ENCODE measurements at regions not wholly inside any gene's neighbourhood (a gene's known extent, or its start where the extent isn't known, plus 50 kb on each side); places are given as distances from the start of the nearest gene placed in this dataset.

DNA sequence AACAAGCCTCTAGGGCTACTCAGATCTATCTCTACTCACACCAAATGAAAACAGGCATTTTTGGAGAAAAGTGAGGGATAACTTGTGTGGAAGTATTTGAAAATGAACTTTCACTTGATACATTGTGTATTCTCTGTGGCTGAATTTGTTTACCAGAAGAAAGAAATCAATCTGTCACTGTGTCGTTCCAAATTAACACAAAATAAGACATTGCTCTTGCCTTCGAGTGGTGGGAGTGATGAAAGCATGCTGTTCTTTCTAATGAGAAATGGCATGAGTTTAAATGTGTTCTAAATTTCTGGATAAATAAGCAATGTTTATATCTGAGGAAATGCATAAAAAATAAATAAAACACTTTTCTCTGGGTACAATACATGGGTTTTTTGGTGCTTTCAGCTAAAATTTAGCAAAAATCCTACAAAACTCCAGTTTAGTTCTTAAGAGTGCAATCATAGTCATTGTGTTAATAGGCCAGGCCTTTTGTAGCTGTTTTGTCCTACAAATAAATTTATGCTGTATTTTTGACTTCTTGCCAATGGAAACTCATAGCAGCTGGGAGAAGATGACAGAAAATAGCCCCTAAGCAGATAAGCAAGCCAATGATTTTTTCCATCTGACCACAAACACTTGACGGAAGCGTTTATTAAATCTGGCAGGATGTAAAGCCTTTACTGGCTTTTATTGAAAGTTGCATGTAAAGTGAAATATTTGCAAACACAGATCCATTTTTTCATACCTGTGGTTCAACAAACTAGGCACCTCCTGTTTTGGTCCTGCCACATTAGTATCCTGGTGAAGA, 1064.1 kb upstream of the GHITM start:
- TF ChIP-seq CHD4 (IDR thresholded peaks at IDR 0.05; ENCODE audit: borderline replicate concordance) = no peak
- no peak for TF ChIP-seq MAZ (IDR thresholded peaks at IDR 0.05; ENCODE audit: borderline replicate concordance, low read depth, low read length)
- TF ChIP-seq, protein P1, sequence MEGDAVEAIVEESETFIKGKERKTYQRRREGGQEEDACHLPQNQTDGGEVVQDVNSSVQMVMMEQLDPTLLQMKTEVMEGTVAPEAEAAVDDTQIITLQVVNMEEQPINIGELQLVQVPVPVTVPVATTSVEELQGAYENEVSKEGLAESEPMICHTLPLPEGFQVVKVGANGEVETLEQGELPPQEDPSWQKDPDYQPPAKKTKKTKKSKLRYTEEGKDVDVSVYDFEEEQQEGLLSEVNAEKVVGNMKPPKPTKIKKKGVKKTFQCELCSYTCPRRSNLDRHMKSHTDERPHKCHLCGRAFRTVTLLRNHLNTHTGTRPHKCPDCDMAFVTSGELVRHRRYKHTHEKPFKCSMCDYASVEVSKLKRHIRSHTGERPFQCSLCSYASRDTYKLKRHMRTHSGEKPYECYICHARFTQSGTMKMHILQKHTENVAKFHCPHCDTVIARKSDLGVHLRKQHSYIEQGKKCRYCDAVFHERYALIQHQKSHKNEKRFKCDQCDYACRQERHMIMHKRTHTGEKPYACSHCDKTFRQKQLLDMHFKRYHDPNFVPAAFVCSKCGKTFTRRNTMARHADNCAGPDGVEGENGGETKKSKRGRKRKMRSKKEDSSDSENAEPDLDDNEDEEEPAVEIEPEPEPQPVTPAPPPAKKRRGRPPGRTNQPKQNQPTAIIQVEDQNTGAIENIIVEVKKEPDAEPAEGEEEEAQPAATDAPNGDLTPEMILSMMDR (IDR thresholded peaks at IDR 0.05) = no peak

Measured in A549 (cell line).